IPS DF 4.7 (cell line): ENCODE measurements at regions not wholly inside any gene's neighbourhood (a gene's known extent, or its start where the extent isn't known, plus 50 kb on each side); places are given as distances from the start of the nearest gene placed in this dataset.
A peak's percentile ranks its signal among the peaks of the same experiment; 100 is the strongest.

Experiments
- DNase-seq: peaks from one replicate; pipeline ENCODE4 v3.0.0-alpha.2; 2013; ENCODE audit warnings: low spot score; ENCODE audit errors: extremely low read depth

GRCh38 chr6:139943391-139943790 lies 568.9 kb upstream of the CITED2 start:
- DNase-seq: no peak

DNA sequence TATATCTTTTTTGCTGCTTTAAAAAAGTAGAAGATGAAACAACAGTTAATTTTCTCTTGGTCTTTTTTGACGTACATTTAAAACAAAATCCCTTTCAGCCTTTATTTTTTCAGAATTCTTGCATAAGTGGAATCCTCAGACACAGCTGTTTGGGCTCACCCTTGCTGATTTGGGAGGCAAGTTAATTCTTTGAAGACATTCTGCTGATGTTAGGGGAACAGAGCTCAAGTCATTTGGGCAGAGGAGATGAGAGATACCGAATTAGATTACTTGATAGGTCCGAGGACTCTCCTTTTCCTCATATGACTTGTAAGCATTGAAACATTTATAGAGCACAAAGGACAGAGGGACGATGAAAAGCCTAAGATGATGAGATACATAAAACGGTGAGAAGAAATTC lies 567.9 kb upstream of the CITED2 start:
- no peak for DNase-seq

DNA sequence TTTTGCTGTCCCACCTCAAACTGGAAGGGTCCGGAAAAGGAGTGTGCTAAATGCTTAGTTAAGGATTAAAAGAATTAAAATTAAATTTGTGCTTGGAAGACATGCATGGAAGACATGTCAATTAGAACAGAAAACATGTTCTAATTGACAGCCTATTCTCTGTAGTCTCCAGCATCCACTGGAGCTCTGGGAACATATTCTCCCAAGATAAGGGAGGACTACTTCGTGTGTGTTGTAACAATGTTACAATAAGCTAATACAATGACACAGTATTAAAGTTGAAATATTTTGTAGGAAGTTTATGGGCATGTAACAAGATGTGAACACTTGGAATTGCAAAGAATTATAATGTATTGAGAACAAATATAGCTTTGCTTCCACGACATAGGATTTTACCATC lies 567.4 kb upstream of the CITED2 start:
- DNase-seq: no peak

GRCh38 chr6:139940741-139941729 lies 566.6 kb upstream of the CITED2 start:
- no peak for DNase-seq

DNA sequence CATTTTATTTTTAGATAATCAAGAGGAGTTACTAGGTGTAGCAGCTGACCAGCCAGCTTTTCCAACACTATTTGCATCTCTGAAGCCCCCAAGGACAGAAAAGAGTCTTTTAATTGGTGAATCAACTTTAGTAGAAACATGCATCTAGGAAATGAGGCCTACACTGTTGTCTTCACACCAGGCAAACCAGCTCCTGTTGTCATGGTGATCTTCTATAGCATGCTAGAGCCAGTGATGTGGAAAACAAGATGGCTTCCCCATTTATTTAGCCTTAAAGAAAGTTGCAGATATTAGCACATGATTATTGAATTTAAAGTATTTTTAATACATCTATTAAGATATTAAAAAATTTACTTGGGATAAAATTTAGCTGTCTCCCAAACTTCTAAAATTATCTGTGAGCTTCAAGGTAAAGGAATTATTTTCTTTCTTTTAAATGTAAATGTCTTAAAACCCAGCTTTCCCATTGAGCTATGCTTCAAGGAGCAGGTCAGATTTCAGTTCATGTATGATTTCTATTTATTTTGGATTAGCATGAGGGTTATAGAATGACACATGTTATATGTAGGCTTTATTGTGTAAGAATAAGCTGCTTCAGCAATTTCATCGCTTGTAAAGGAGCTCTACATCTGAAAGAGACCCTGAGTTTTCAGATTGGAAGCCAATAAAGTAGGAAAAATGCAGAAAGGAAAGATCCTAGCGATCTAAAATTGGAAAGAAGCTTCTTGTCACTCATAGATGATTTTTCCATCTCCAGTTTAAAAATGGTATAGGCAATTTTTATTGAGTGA lies 564.9 kb upstream of the CITED2 start:
- peak; percentile 25 for DNase-seq

DNA sequence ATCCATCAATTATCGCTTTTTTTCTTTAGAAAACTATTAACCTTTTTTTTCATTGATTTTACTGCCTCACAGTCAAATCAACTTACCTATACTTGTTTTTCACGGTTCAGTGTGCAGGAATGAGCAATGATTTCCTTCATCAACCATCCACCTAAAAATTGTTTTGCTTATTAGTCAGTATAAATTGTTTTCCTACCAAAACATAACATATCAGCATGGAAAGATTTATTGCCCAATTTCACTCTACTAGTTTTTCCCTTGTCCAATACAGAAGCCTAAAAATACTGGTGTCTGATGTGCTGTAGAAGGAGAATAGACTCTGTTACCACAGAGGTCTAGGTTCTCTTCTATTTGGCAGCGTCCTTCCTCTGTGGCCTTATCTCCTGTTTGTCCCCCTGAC lies 558.2 kb upstream of the CITED2 start:
- DNase-seq: no peak

DNA sequence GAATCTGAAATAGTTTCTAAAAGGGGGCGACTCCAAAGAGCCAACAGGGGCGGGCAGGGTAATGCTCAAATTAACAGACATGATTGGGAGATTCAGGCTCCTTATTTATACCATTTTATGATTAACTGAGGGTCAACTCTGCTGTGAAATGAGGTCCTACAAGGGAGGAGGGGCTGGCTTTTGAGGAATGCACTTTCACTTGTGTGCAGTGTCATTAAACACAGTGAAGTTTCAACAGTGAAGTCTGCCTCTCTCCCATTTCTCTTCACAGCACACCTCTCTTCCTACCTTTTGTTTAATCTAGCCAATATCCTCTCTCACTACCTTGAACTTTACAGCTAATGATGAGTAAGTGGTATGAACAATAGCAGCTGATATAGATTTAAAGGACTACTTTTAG lies 557.3 kb upstream of the CITED2 start:
- no peak for DNase-seq

GRCh38 chr6:139927742-139928305 lies 553.4 kb upstream of the CITED2 start:
- no peak for DNase-seq

GRCh38 chr6:139927236-139927635 lies 552.8 kb upstream of the CITED2 start:
- no peak for DNase-seq

DNA sequence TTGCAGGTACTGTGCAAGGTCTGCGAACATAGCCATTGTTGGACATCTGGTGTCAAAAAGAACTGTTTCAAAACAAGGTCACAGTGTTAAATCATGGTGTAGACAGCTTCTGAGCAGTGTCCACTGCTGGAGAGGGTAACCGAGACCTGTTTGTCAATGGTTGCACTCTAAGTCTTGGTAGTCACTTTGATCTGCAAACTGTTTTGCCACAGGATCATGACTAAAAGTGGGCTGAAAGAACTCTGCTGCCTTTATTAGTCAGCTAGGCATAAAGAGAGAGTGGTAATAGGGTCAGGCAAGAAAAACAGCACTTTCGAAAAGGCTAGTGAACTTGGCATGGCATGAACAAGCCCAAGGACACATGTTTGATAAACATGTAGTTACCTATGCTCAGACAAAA lies 552.3 kb upstream of the CITED2 start:
- no peak for DNase-seq

- DNase-seq: no peak
Measured at GRCh38 chr6:139925894-139926641, 551.6 kb upstream of the CITED2 start.

- no peak for DNase-seq
Measured at GRCh38 chr6:139923964-139924475, 549.6 kb upstream of the CITED2 start.

DNA sequence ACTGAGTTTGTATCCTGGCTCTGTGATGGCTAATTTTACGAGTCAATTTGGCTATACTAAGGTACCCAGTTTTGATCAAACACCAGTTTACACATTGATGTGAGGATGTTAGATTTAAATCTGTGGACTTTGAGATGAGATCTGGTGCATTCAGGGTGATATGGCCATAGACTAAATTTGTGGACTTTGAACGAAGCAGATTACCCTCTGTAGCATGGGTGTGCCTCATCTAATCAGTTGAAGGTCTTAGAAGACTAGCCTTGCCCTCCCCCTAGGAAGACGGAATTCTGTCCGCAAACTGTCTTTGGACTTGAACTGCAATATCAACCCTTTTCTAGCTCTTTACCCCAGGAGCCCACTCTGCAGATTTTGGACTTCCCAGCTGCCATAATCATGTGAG lies 547.8 kb upstream of the CITED2 start:
- no peak for DNase-seq

- no peak for DNase-seq
Measured at GRCh38 chr6:139920776-139921100, 546.3 kb upstream of the CITED2 start.

DNA sequence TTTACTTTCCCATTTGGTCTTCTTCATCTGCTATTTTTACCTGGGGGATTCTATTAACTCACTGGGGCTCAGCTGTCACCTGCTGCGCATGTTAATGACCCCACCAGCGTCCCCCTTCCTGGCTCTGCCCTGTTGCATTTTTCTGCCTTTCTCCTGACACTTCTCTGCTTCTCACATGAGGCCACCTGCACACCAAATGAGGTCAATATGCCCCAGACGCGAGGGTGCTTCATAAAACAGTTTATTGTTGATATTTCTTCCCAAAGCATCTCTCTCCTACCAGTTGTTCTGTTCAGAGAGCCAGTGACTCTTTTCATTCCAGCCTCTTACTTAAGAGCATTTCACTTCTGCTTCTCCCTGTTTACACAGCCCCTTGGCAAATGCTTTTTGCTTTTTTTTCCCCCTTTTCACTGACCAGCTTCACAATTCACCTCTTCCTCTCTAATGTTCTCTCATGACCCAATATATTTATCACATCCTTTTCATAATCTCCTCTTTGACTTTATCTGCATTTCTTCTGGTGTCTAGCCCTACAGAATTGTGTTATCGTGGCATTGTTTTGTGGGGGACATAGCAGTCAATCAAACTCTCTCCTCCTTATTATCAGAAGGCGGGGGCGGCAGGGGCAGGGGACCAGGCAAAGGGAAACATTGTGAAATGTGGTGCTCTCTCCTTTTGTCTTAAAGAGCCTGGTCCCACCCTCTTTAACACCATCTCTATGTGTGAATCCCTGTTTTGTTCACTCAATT lies 545.8 kb upstream of the CITED2 start:
- DNase-seq: no peak

DNA sequence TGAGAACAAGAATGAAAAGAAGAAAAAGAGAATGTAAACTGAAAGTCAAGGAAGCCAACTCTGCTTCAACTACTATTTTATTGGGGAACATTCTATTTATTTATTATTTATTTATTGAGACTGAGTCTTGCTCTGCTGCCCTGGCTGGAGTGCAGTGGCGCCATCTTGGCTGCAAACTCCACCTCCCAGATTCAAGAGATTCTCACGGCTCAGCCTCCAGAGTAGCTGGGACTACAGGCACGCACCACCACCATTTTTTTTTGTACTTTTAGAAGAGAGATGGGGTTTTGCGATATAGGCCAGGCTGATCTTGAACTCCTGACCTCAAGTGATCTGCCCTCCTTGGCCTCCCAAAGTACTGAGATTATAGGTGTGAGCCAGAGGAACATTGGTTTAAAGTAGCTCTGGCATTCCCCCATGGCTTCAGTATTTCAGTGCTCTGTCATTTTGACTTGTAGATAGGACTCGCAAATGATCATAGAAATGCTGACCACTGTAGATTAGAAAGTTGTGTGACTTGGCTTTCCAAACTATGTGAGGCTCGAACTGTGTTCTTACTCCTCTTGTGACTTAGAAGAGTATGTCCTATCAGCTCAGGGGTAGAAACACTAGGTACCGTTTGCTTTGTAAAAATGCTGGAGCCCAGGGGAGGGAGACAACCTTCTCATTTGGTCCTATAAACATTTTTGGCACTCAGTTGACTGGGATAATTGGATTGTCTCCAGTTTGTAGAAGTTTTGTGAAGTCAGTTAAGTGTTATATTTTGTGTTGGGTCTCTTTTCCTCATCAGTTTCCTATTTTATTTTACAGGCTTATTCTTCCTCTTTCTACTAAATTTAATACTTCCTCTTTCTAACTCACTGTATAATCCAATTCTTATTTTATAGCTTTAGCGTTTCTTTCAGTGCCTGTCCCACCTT lies 544.9 kb upstream of the CITED2 start:
- DNase-seq: no peak

- no peak for DNase-seq
Measured at GRCh38 chr6:139917951-139918630, 543.6 kb upstream of the CITED2 start.

- no peak for DNase-seq
Measured at GRCh38 chr6:139914910-139915309, 540.5 kb upstream of the CITED2 start.
